ENCODE measurements at regions not wholly inside any gene's neighbourhood (a gene's known extent, or its start where the extent isn't known, plus 50 kb on each side); places are given as distances from the start of the nearest gene placed in this dataset.

DNA sequence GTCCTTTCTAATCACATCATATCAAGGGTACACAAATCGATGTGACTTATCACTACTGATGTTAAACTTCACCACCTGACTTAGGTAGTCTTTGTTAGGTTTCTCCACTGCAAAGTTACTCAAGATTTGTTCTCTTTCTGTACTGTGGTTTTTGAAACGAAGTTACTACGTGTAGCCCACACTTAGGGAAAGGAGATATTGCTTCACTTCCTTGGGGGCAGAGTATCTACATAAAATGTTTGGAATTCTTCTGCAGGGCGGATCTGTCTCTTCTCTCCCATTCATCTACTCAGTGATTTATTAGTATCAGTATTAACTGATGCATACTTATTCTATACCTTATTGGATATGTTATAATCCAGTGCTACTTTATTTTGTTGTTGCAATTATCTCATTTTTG, 403.6 kb upstream of the MON1B start:
- Histone ChIP-seq H3K4me2 (ENCODE audit: low read depth, low read length, poor library complexity, severe bottlenecking) (no peak overlapping the region), H3K4me3 (ENCODE audit: low read length, poor library complexity, severe bottlenecking) (no peak overlapping the region), H3K9me3 (ENCODE audit: insufficient read depth, low read depth, low read length) (no peaks in the 10 kb centered on the region), H3K36me3 (ENCODE audit: insufficient read depth, low read length) (no peaks in the 10 kb centered on the region), H3K79me2 (ENCODE audit: insufficient read depth, low read length) (no peaks in the 10 kb centered on the region), H3K27me3 (ENCODE audit: insufficient read depth, low read length, poor library complexity, severe bottlenecking) (no peaks in the 10 kb centered on the region), H3K9me2 (replicated peaks; ENCODE audit: low read depth, low read length) (no peaks in the 10 kb centered on the region), H2AFZ (ENCODE audit: low read length) (no peak overlapping the region), H3K4me1 (ENCODE audit: insufficient read depth, low read length, poor library complexity, severe bottlenecking) (no peaks in the 10 kb centered on the region), H3K9ac (ENCODE audit: low read depth, low read length, poor library complexity, severe bottlenecking) (no peak overlapping the region), H3F3A (ENCODE audit: low read depth) (no peaks in the 10 kb centered on the region), H4K20me1 (ENCODE audit: insufficient read depth, low read length, poor library complexity, severe bottlenecking) (no peaks in the 10 kb centered on the region)
- TF ChIP-seq, protein P1, sequence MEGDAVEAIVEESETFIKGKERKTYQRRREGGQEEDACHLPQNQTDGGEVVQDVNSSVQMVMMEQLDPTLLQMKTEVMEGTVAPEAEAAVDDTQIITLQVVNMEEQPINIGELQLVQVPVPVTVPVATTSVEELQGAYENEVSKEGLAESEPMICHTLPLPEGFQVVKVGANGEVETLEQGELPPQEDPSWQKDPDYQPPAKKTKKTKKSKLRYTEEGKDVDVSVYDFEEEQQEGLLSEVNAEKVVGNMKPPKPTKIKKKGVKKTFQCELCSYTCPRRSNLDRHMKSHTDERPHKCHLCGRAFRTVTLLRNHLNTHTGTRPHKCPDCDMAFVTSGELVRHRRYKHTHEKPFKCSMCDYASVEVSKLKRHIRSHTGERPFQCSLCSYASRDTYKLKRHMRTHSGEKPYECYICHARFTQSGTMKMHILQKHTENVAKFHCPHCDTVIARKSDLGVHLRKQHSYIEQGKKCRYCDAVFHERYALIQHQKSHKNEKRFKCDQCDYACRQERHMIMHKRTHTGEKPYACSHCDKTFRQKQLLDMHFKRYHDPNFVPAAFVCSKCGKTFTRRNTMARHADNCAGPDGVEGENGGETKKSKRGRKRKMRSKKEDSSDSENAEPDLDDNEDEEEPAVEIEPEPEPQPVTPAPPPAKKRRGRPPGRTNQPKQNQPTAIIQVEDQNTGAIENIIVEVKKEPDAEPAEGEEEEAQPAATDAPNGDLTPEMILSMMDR (conservative IDR thresholded peaks at IDR 0.05; ENCODE audit: low read length), result no peak
- TF ChIP-seq EZH2phosphoT487 (IDR thresholded peaks at IDR 0.05; ENCODE audit: borderline replicate concordance), result no peak

DNA sequence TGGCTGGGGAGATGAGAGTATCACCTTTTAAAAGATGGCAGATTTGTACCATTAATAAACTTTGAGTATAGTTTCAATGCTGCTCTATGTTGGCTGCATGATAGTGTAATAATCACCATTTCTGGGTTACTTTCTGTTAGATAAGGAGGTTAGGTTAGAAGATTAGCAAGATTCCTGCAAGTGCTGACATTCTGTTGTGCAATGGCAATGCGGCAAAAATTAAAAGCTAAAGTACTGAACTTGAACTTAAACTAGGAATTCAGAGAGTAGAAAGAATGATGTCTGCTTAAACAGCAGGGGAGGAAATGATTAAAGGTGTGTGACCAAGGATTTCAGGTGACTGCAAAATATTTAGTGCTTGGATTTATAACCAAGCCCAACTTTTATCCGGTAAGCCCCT, 399.8 kb upstream of the MON1B start:
- no peaks in the 10 kb centered on the region for H3F3A ChIP-seq (ENCODE audit: low read depth)
- H4K20me1 ChIP-seq (ENCODE audit: insufficient read depth, low read length, poor library complexity, severe bottlenecking), result no peaks in the 10 kb centered on the region
- H3K79me2 ChIP-seq (ENCODE audit: insufficient read depth, low read length), result no peaks in the 10 kb centered on the region
- no peaks in the 10 kb centered on the region for H3K4me1 ChIP-seq (ENCODE audit: insufficient read depth, low read length, poor library complexity, severe bottlenecking)
- no peak for TF ChIP-seq EZH2phosphoT487 (IDR thresholded peaks at IDR 0.05; ENCODE audit: borderline replicate concordance)
- TF ChIP-seq, protein P1 (conservative IDR thresholded peaks at IDR 0.05; ENCODE audit: low read length), result no peak
- no peaks in the 10 kb centered on the region for H3K9me3 ChIP-seq (ENCODE audit: insufficient read depth, low read depth, low read length)
- no peak overlapping the region for H3K9ac ChIP-seq (ENCODE audit: low read depth, low read length, poor library complexity, severe bottlenecking)
- H3K4me2 ChIP-seq (ENCODE audit: low read depth, low read length, poor library complexity, severe bottlenecking), result no peak overlapping the region
- H3K4me3 ChIP-seq (ENCODE audit: low read length, poor library complexity, severe bottlenecking), result no peak overlapping the region
- H3K9me2 ChIP-seq (replicated peaks; ENCODE audit: low read depth, low read length), result no peaks in the 10 kb centered on the region
- H2AFZ ChIP-seq (ENCODE audit: low read length), result no peak overlapping the region
- no peaks in the 10 kb centered on the region for H3K27me3 ChIP-seq (ENCODE audit: insufficient read depth, low read length, poor library complexity, severe bottlenecking)
- no peaks in the 10 kb centered on the region for H3K36me3 ChIP-seq (ENCODE audit: insufficient read depth, low read length)

DNA sequence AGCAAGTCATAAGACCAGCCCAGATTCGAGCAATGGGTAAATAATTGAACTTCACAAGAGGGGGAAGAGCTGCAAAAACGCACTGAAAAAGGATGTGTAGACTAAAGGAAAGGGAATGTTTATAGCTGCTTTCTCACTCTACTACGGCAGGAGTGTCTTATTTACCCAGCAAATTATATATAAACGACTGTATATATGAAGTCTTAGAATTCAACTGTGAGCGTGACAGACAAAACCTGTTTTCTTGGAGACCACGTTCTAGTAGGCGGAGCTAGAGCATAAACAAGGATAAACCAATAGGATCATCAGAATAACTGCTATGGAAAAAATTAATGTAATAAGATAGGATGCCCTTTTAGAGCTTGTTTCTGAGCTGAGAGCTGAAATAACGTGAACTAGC, 394.6 kb upstream of the MON1B start:
- Histone ChIP-seq H3K27me3 (ENCODE audit: insufficient read depth, low read length, poor library complexity, severe bottlenecking) (no peaks in the 10 kb centered on the region), H3K4me1 (ENCODE audit: insufficient read depth, low read length, poor library complexity, severe bottlenecking) (no peaks in the 10 kb centered on the region), H3K4me2 (ENCODE audit: low read depth, low read length, poor library complexity, severe bottlenecking) (no peak overlapping the region), H4K20me1 (ENCODE audit: insufficient read depth, low read length, poor library complexity, severe bottlenecking) (no peaks in the 10 kb centered on the region), H3K36me3 (ENCODE audit: insufficient read depth, low read length) (no peaks in the 10 kb centered on the region), H3F3A (ENCODE audit: low read depth) (no peaks in the 10 kb centered on the region), H3K4me3 (ENCODE audit: low read length, poor library complexity, severe bottlenecking) (no peak overlapping the region), H3K9ac (ENCODE audit: low read depth, low read length, poor library complexity, severe bottlenecking) (no peak overlapping the region), H3K9me2 (replicated peaks; ENCODE audit: low read depth, low read length) (no peaks in the 10 kb centered on the region), H3K9me3 (ENCODE audit: insufficient read depth, low read depth, low read length) (no peaks in the 10 kb centered on the region), H3K79me2 (ENCODE audit: insufficient read depth, low read length) (no peaks in the 10 kb centered on the region), H2AFZ (ENCODE audit: low read length) (no peak overlapping the region)
- TF ChIP-seq, protein P1 (conservative IDR thresholded peaks at IDR 0.05; ENCODE audit: low read length), result no peak
- TF ChIP-seq EZH2phosphoT487 (IDR thresholded peaks at IDR 0.05; ENCODE audit: borderline replicate concordance), result no peak
